ENCODE measurements at regions not wholly inside any gene's neighbourhood (a gene's known extent, or its start where the extent isn't known, plus 50 kb on each side); places are given as distances from the start of the nearest gene placed in this dataset.

DNA sequence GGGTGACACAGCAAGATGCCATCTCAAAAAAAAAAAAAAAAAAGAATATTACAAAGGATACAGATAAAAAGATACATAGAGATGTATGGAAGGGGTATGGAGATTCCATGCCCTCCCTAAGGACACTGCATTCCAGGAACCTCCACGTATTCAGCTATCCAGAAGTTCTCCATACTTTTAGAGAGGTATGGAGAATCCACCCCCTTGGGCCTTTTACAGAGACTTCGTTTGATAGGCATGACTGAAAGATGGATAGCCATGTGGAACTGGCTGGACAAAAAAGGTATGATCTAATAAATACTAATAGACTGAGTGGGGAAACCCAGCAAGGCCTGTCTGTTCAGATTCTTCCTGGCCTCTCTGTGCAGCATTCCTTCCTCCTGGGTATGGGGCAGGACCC, 56.6 kb upstream of the DMRT1 start:
- no peak for DNase-seq
- Histone ChIP-seq H3K4me1 (ENCODE audit: control insufficient read depth, insufficient read depth, low read length) (no peaks in the 10 kb centered on the region), H3K27me3 (ENCODE audit: control insufficient read depth, insufficient read depth) (no peaks in the 10 kb centered on the region), H3K27ac (ENCODE audit: low read length) (no peak overlapping the region), H3K4me3 (ENCODE audit: low read length) (no peak overlapping the region), H3K9me3 (ENCODE audit: control insufficient read depth, low read length) (no peaks in the 10 kb centered on the region)
- no peak for ATAC-seq
- intact Hi-C loops (cut with DNase I) = no loop called here
- WGBS = 83% methylated on average over 2 of the region's 2 CpGs

DNA sequence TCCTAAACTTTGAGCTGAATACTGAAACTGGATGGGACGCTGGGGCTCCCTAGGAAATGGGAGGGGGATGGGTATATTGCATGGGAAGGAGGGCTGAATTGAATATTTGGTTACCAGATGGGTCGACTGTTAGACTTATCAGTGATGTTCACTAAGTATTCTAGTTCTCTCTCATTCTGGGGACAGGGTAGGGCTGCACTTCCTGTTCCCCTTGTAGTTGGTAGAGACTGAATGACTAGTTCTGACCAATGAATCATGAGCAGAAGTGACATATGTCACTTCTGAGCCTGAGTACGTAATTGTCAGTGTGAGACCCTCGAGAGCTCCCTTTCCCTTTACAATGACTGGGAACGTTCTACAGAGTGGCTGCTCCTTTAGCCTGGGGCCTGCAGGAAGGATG, 55.5 kb upstream of the DMRT1 start:
- ATAC-seq (no peak), DNase-seq (no peak)
- WGBS = 76% methylated on average over 5 of the region's 5 CpGs
- intact Hi-C loops (cut with DNase I) = no loop called here
- Histone ChIP-seq H3K4me1 (ENCODE audit: control insufficient read depth, insufficient read depth, low read length) (no peaks in the 10 kb centered on the region), H3K27me3 (ENCODE audit: control insufficient read depth, insufficient read depth) (no peaks in the 10 kb centered on the region), H3K4me3 (ENCODE audit: low read length) (no peak overlapping the region), H3K27ac (ENCODE audit: low read length) (no peak overlapping the region), H3K9me3 (ENCODE audit: control insufficient read depth, low read length) (no peaks in the 10 kb centered on the region)

DNA sequence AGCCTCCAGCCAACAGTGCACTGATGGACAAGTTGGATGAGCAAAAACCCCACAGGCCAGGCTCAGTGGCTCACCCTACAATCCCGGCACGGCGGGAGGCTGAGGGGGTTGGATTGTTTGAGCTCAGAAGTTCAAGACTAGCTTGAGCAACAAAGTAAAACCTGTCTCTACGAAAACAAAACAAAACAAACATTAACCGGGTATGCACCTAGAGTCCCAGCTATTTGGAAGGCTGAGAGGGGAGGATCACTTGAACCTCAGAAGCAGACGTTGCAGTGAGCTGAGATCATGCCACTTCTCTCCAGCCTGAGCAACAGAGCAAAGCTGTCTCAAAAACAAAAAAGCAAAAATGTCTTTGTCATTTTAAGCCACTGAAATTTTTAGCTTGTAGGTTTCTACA, 55.1 kb upstream of the DMRT1 start:
- DNase-seq = no peak
- Histone ChIP-seq H3K9me3 (ENCODE audit: control insufficient read depth, low read length) (no peaks in the 10 kb centered on the region), H3K4me3 (ENCODE audit: low read length) (no peak overlapping the region), H3K27me3 (ENCODE audit: control insufficient read depth, insufficient read depth) (no peaks in the 10 kb centered on the region), H3K4me1 (ENCODE audit: control insufficient read depth, insufficient read depth, low read length) (no peaks in the 10 kb centered on the region), H3K27ac (ENCODE audit: low read length) (no peak overlapping the region)
- intact Hi-C loops (cut with DNase I) = no loop called here
- WGBS = 81% methylated on average over 6 of the region's 6 CpGs
- no peak for ATAC-seq

DNA sequence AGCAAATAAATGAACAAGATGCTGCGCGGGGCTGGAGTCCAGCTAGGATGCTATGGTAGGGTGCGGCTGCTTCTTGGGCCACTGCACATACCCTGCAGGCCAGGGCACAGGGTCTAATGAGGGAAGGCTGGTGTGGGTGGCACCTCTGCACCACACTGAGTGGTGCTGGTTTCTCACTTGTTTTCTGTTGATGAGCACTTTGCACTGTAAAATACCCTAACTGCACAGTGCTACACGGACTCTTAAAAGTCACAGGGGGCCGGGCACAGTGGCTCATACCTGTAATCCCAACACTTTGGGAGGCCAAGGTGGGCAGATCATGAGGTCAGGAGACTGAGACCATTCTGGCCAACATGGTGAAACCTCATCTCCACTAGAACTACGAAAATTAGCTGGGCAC, 52.7 kb upstream of the DMRT1 start:
- ATAC-seq (no peak), DNase-seq (no peak)
- no peak overlapping the region for H3K27ac ChIP-seq (ENCODE audit: low read length)
- H3K4me1 ChIP-seq (ENCODE audit: control insufficient read depth, insufficient read depth, low read length) = no peaks in the 10 kb centered on the region
- intact Hi-C loops (cut with DNase I) = no loop called here
- no peaks in the 10 kb centered on the region for H3K27me3 ChIP-seq (ENCODE audit: control insufficient read depth, insufficient read depth)
- H3K4me3 ChIP-seq (ENCODE audit: low read length) = no peak overlapping the region
- WGBS = 97% methylated on average over 6 of the region's 6 CpGs
- H3K9me3 ChIP-seq (ENCODE audit: control insufficient read depth, low read length) = no peaks in the 10 kb centered on the region

All from right cardiac atrium (tissue), 5 donors.